ENCODE measurements at regions not wholly inside any gene's neighbourhood (a gene's known extent, or its start where the extent isn't known, plus 50 kb on each side); places are given as distances from the start of the nearest gene placed in this dataset.

DNA sequence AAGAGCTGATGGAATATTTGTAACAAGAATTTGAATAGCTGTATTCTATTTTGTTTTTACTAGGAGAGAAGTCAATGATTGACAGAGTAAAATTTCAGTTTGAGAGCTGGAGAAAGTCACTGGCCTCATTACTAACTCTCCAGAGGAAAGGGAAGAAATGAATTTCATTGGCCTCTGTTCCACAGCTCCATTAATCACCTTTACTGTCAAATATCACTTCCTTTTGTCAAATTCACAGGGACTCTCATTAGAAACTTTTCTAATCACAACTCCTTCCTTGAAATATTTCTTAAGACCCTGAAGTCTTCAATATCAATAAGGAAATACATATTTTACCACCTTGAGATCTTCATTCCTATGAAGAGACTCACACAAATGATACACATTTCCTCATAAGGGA is 379.9 kb upstream of the RASGRP1 start:
- TF ChIP-seq, protein P1, sequence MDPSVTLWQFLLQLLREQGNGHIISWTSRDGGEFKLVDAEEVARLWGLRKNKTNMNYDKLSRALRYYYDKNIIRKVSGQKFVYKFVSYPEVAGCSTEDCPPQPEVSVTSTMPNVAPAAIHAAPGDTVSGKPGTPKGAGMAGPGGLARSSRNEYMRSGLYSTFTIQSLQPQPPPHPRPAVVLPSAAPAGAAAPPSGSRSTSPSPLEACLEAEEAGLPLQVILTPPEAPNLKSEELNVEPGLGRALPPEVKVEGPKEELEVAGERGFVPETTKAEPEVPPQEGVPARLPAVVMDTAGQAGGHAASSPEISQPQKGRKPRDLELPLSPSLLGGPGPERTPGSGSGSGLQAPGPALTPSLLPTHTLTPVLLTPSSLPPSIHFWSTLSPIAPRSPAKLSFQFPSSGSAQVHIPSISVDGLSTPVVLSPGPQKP (IDR thresholded peaks at IDR 0.05; ENCODE audit: low read depth, low read length): no peak
- no peak for TF ChIP-seq MYC (IDR thresholded peaks at IDR 0.05; ENCODE audit: borderline replicate concordance, low read length)
- no peak for TF ChIP-seq ATOH8 (CRISPR knock-in tag; IDR thresholded peaks at IDR 0.05; ENCODE audit: low read depth)
- TF ChIP-seq, protein P2, sequence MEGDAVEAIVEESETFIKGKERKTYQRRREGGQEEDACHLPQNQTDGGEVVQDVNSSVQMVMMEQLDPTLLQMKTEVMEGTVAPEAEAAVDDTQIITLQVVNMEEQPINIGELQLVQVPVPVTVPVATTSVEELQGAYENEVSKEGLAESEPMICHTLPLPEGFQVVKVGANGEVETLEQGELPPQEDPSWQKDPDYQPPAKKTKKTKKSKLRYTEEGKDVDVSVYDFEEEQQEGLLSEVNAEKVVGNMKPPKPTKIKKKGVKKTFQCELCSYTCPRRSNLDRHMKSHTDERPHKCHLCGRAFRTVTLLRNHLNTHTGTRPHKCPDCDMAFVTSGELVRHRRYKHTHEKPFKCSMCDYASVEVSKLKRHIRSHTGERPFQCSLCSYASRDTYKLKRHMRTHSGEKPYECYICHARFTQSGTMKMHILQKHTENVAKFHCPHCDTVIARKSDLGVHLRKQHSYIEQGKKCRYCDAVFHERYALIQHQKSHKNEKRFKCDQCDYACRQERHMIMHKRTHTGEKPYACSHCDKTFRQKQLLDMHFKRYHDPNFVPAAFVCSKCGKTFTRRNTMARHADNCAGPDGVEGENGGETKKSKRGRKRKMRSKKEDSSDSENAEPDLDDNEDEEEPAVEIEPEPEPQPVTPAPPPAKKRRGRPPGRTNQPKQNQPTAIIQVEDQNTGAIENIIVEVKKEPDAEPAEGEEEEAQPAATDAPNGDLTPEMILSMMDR (IDR thresholded peaks at IDR 0.05): no peak
- no peak for TF ChIP-seq FOXS1 (CRISPR knock-in tag; IDR thresholded peaks at IDR 0.05)
- no peak for TF ChIP-seq NFE2L2 (conservative IDR thresholded peaks at IDR 0.05; ENCODE audit: low read length)
- no peak for TF ChIP-seq POLR2A (IDR thresholded peaks at IDR 0.05; ENCODE audit: low read length)
- no peak for TF ChIP-seq SREBF2 (IDR thresholded peaks at IDR 0.05)
- TF ChIP-seq CEBPB (IDR thresholded peaks at IDR 0.05): no peak
- TF ChIP-seq KDM5A (IDR thresholded peaks at IDR 0.05): no peak
- TF ChIP-seq, protein P3, sequence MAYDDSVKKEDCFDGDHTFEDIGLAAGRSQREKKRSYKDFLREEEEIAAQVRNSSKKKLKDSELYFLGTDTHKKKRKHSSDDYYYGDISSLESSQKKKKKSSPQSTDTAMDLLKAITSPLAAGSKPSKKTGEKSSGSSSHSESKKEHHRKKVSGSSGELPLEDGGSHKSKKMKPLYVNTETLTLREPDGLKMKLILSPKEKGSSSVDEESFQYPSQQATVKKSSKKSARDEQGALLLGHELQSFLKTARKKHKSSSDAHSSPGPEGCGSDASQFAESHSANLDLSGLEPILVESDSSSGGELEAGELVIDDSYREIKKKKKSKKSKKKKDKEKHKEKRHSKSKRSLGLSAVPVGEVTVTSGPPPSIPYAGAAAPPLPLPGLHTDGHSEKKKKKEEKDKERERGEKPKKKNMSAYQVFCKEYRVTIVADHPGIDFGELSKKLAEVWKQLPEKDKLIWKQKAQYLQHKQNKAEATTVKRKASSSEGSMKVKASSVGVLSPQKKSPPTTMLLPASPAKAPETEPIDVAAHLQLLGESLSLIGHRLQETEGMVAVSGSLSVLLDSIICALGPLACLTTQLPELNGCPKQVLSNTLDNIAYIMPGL (CRISPR knock-in tag; IDR thresholded peaks at IDR 0.05; ENCODE audit: borderline replicate concordance): no peak

Measured in A549 (cell line).